ENCODE measurements at regions not wholly inside any gene's neighbourhood (a gene's known extent, or its start where the extent isn't known, plus 50 kb on each side); places are given as distances from the start of the nearest gene placed in this dataset.

DNA sequence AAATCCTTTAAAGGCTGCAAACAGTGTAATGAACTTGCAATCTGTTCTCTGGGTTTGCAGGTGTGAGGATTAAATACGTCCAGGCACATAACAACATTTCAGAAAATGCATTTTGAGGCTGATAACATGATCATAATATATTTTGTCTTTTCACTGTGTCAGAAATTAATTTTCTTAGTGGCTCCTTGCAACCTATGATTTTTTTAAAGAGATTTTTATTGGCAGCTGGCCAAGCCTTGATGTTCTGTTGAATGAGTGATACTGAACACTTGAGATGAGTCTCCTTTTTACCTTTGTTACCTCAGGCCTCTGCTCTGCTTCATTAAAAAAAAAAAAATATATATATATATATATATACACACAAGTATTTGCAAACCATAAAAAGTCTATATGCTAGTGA, 68.2 kb upstream of the TENM3 start:
- no peak overlapping the region for H3K27ac ChIP-seq
- no peak for TF ChIP-seq CTCF (conservative IDR thresholded peaks at IDR 0.05)
- TF ChIP-seq ZFX (IDR thresholded peaks at IDR 0.05), result no peak

- no peak for TF ChIP-seq CTCF (conservative IDR thresholded peaks at IDR 0.05)
- no peak for TF ChIP-seq ZFX (IDR thresholded peaks at IDR 0.05)
- no peak overlapping the region for H3K27ac ChIP-seq
Measured at GRCh38 chr4:182175788-182176519, 67.2 kb upstream of the TENM3 start.

DNA sequence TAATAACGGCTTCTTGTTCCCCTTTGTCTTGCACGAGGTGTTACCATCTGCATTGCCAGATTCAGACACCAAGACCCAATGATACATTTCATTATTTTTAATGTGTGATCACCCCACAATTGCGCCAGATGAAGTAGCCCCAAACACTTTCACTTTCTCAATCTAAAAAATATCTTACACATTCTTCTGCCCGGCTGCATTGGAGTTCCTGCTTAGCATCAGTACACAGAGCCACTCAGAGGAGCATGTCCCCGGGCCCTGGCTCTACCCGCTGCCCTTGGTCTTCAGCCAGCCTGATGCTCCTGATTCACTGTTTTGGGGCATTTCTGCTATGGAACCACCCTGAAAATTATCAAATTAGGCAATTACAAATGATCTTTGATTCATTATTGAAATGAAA, 66.0 kb upstream of the TENM3 start:
- H3K27ac ChIP-seq, result no peak overlapping the region
- no peak for TF ChIP-seq ZFX (IDR thresholded peaks at IDR 0.05)
- no peak for TF ChIP-seq CTCF (conservative IDR thresholded peaks at IDR 0.05)

GRCh38 chr4:182179105-182179504, 64.1 kb upstream of the TENM3 start:
- TF ChIP-seq CTCF (conservative IDR thresholded peaks at IDR 0.05) (no peak), ZFX (IDR thresholded peaks at IDR 0.05) (no peak)
- H3K27ac ChIP-seq, result no peak overlapping the region

DNA sequence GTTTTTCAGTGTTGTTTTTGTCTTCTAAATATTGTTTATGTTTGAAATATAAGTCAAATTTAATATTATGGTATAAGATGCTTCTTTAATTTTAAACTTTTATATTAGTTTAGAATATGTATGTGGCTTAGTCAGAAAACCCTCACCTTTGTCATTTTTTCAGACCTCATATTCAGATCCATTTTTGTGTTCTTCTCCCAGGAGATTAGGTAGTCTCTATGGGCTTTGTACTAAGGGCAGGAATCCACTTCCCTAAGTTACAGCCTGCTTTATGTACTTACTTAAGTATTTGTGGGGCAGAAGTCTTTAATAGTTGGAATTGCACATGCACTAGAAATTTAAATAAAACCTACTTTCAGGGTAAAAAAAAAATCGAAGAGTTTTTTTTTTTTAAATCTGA, 63.5 kb upstream of the TENM3 start:
- no peak overlapping the region for H3K27ac ChIP-seq
- no peak for TF ChIP-seq ZFX (IDR thresholded peaks at IDR 0.05)
- TF ChIP-seq CTCF (conservative IDR thresholded peaks at IDR 0.05), result no peak

- no peak overlapping the region for H3K27ac ChIP-seq
- TF ChIP-seq ZFX (IDR thresholded peaks at IDR 0.05) (no peak), CTCF (conservative IDR thresholded peaks at IDR 0.05) (no peak)
Measured at GRCh38 chr4:182185491-182185890, 57.7 kb upstream of the TENM3 start.

GRCh38 chr4:182187674-182188073, 55.5 kb upstream of the TENM3 start:
- TF ChIP-seq ZFX (IDR thresholded peaks at IDR 0.05) (no peak), CTCF (conservative IDR thresholded peaks at IDR 0.05) (no peak)
- H3K27ac ChIP-seq, result no peak overlapping the region

Measured in C4-2B (cell line).